ENCODE measurements at regions not wholly inside any gene's neighbourhood (a gene's known extent, or its start where the extent isn't known, plus 50 kb on each side); places are given as distances from the start of the nearest gene placed in this dataset.
A peak's percentile ranks its signal among the peaks of the same experiment; 100 is the strongest.

- intact Hi-C loops (cut with DNase I; ENCODE audit: low total_unique reads) = no loop called here
- TF ChIP-seq CTCF (IDR thresholded peaks at IDR 0.05) (no peak), POLR2A (IDR thresholded peaks at IDR 0.05) (no peak)
- H3K4me3 ChIP-seq (ENCODE audit: low read depth, poor library complexity, severe bottlenecking) = no peak overlapping the region
- 87 to 89% methylated on average over 17 of the region's 17 CpGs for WGBS, 2 donors
- DNase-seq (ENCODE audit: low spot score in 2 of 2) = peak in 1 of 2 donors; percentile 71
These were observed 96.8 kb upstream of the DIO3 start for GRCh38 chr14:101464310-101464983.

GRCh38 chr14:101464984-101465794 lies 96.1 kb upstream of the DIO3 start:
- peak in 1 of 2 donors; percentile 74 for DNase-seq (ENCODE audit: low spot score in 2 of 2)
- WGBS, 2 donors = 72 to 79% methylated on average over 14 of the region's 14 CpGs
- no peak for TF ChIP-seq CTCF (IDR thresholded peaks at IDR 0.05)
- no peak overlapping the region for H3K4me3 ChIP-seq (ENCODE audit: low read depth, poor library complexity, severe bottlenecking)
- intact Hi-C loops (cut with DNase I; ENCODE audit: low total_unique reads) = no loop called here

- TF ChIP-seq POLR2A (IDR thresholded peaks at IDR 0.05) (no peak), CTCF (IDR thresholded peaks at IDR 0.05) (no peak)
- intact Hi-C loops (cut with DNase I; ENCODE audit: low total_unique reads) = no loop called here
- no peak overlapping the region for H3K4me3 ChIP-seq (ENCODE audit: low read depth, poor library complexity, severe bottlenecking)
- WGBS, 2 donors = 81 to 83% methylated on average over 9 of the region's 9 CpGs
- DNase-seq (ENCODE audit: low spot score in 2 of 2) = peak in 1 of 2 donors; percentile 79
These were observed 95.4 kb upstream of the DIO3 start for GRCh38 chr14:101465795-101466448.

GRCh38 chr14:101466456-101467180 lies 94.7 kb upstream of the DIO3 start:
- H3K4me3 ChIP-seq (ENCODE audit: low read depth, poor library complexity, severe bottlenecking) = no peak overlapping the region
- 82 to 83% methylated on average over 17 of the region's 17 CpGs for WGBS, 2 donors
- TF ChIP-seq CTCF (IDR thresholded peaks at IDR 0.05) = no peak
- no peak for TF ChIP-seq POLR2A (IDR thresholded peaks at IDR 0.05)
- intact Hi-C loops (cut with DNase I; ENCODE audit: low total_unique reads) = no loop called here
- peak in 1 of 2 donors; percentile 56 for DNase-seq (ENCODE audit: low spot score in 2 of 2)

GRCh38 chr14:101467181-101467926 lies 93.9 kb upstream of the DIO3 start:
- WGBS, 2 donors = 96% methylated on average over 13 of the region's 13 CpGs
- H3K4me3 ChIP-seq (ENCODE audit: low read depth, poor library complexity, severe bottlenecking) = no peak overlapping the region
- DNase-seq (ENCODE audit: low spot score in 2 of 2) = peak in 1 of 2 donors; percentile 29
- intact Hi-C loops (cut with DNase I; ENCODE audit: low total_unique reads) = no loop called here
- no peak for TF ChIP-seq POLR2A (IDR thresholded peaks at IDR 0.05)
- no peak for TF ChIP-seq CTCF (IDR thresholded peaks at IDR 0.05)
